ENCODE measurements at regions not wholly inside any gene's neighbourhood (a gene's known extent, or its start where the extent isn't known, plus 50 kb on each side); places are given as distances from the start of the nearest gene placed in this dataset.
"Not testable (repeated sequence)": the region's sequence is repeated elsewhere in the genome, so short reads cannot be mapped to it uniquely, and the experiment has no call there.

DNA sequence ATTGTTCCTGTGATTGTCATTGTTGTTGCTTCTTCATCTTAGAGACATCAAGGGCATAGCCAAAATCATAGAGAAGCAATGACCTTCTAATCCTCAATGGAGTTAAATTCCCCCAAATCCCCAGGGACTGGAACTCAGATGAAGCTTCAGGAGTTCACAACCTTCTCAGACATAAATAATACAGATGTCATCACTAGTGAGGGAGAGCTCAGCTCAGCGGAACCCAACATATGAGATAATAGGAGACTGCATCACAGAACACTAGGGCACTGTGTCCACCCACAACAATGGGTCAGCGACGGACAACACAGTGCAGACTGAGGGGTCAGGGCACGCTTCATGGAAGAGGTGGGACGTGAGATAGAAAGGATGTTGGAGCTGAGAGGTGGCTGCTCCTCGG is 1290.4 kb upstream of the TMEM132C start:
- H3K4me3 ChIP-seq (ENCODE audit: low read depth, low read length), result no peak overlapping the region
- TF ChIP-seq, protein P1, sequence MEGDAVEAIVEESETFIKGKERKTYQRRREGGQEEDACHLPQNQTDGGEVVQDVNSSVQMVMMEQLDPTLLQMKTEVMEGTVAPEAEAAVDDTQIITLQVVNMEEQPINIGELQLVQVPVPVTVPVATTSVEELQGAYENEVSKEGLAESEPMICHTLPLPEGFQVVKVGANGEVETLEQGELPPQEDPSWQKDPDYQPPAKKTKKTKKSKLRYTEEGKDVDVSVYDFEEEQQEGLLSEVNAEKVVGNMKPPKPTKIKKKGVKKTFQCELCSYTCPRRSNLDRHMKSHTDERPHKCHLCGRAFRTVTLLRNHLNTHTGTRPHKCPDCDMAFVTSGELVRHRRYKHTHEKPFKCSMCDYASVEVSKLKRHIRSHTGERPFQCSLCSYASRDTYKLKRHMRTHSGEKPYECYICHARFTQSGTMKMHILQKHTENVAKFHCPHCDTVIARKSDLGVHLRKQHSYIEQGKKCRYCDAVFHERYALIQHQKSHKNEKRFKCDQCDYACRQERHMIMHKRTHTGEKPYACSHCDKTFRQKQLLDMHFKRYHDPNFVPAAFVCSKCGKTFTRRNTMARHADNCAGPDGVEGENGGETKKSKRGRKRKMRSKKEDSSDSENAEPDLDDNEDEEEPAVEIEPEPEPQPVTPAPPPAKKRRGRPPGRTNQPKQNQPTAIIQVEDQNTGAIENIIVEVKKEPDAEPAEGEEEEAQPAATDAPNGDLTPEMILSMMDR (conservative IDR thresholded peaks at IDR 0.05; ENCODE audit: low read depth, low read length), result no peak
- DNase-seq (ENCODE audit: low read depth), result no peak

DNA sequence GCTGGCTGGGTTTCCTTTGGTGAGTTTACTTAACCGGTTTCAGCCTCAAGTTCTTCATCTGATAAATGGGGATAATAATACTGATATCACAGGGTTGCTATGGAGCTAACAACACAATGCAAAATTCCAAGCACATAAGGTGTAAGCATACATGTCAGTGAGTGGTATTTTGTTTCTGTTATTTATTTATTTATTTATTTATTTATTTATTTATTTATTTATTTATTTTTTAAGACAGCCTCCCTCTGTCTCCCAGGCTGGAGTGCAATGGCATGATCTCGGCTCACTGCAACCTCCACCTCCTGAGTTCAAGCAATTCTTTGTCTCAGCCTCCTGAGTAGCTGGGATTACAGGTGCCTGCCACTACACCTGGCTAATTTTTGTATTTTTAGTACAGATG is 1287.4 kb upstream of the TMEM132C start:
- not testable (repeated sequence) for H3K4me3 ChIP-seq (ENCODE audit: low read depth, low read length); DNase-seq (ENCODE audit: low read depth)

DNA sequence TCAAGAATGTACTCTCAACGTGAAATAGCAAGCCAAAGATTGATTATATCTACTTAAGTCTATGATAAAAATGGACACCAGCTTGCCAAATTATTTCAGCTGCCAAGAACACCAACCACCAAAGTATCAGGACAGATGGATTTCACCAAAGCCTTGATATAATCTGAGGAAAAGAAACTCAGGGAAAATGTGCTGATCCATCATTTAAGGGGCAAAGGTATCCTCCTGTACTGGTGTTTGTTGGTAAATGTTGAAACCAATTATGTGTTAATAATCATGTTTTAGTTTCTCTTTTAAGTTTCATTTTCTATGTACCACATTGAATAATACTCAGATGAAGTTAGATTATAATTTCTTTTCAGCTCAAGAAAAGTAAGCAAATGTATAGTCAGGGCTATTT is 1284.3 kb upstream of the TMEM132C start:
- H3K4me3 ChIP-seq (ENCODE audit: low read depth, low read length), result no peak overlapping the region
- DNase-seq (ENCODE audit: low read depth), result no peak
- TF ChIP-seq, protein P1 (conservative IDR thresholded peaks at IDR 0.05; ENCODE audit: low read depth, low read length), result no peak

DNA sequence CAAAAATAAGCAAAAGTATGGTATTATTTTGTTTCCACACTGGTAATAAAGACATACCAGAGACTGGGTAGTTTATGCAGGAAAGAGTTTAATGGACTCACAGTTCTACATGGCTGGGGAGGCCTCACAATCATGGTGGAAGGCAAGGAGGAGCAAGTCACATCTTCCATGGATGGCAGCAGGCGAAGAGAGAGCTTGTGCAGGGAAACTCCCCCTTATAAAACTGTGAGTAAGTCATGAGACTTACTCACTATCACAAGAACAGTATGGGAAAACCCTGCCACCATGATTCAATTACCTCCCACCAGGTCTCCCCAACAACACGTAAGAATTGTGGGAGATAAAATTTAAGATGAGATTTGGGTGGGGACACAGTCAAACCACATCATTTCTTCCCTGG is 1283.2 kb upstream of the TMEM132C start:
- not testable (repeated sequence) for DNase-seq (ENCODE audit: low read depth); H3K4me3 ChIP-seq (ENCODE audit: low read depth, low read length)

DNA sequence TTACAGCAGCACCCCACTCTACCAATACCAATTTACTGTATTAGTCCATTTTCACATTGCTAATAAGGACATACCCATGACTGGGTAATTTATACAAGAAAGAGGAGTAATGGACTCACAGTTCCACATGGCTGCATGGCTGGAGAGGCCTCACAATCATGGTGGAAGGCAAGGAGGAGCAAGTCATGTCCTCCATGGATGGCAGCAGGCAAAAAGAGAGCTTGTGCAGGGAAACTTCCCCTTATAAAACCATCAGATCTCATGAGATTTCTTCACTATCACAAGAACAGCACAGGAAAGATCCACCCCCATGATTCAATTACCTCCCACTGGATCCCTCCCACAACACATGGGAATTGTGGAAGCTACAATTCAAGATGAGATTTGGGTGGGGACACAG is 1281.3 kb upstream of the TMEM132C start:
- H3K4me3 ChIP-seq (ENCODE audit: low read depth, low read length); DNase-seq (ENCODE audit: low read depth): not testable (repeated sequence)

DNA sequence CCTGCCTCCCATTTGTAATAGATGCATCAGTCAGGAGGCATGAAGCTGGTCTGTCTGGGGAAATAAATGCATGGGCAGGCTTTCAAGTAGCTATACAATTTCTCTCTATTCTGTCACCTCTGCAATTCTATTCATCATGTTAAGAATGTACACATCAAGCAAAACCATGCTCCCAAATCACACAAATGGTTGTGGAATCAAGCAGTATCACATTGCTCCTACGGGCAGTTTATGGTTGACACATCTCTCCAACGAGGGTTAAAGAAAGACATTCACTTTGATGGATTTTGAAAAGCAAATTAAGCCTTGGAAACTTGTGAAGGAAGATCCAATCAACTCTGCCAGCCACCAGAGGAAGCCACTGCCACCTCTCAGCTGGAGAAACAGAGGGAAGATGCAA is 1277.4 kb upstream of the TMEM132C start:
- DNase-seq (ENCODE audit: low read depth), result no peak
- no peak overlapping the region for H3K4me3 ChIP-seq (ENCODE audit: low read depth, low read length)
- TF ChIP-seq, protein P1 (conservative IDR thresholded peaks at IDR 0.05; ENCODE audit: low read depth, low read length), result no peak

DNA sequence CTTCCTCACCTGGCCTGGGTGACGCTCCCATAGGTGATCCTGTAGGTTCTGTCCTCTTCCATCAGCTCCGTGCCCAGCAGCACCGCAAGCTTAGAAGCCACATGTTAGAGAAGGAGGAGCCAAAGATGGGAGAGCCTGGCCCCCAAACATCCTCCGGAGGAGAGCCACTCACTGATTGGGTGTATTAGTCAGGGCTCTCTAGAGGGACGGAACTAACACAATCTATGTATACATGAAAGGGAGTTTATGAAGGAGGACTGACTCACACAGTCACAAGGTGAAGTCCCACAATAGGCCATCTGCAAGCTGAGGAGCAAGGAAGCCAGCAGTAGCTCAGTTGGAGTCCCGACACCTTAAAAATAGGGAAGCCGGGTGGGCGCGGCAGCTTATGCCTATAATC is 1273.1 kb upstream of the TMEM132C start:
- TF ChIP-seq, protein P1 (conservative IDR thresholded peaks at IDR 0.05; ENCODE audit: low read depth, low read length), result no peak
- H3K4me3 ChIP-seq (ENCODE audit: low read depth, low read length), result no peak overlapping the region
- DNase-seq (ENCODE audit: low read depth), result no peak

DNA sequence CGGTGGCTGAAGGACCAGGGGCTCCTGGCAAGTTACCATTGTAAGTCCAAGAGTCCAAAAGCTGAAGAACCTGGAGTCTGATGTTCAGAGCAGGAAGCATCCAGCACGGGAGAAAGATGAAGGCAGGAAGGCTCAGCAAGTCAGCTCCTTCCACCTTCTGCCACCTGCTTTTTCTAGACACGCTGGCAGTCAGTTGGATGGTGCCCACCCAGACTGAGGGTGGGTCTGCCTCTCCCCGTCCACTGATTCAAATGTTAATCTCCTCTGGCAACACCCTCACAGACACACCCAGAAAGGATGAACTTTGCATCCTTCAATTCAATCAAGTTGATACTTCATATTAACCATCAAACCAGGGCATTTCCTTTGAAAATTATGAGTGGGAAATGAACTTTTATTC is 1272.4 kb upstream of the TMEM132C start:
- no peak overlapping the region for H3K4me3 ChIP-seq (ENCODE audit: low read depth, low read length)
- TF ChIP-seq, protein P1 (conservative IDR thresholded peaks at IDR 0.05; ENCODE audit: low read depth, low read length), result no peak
- no peak for DNase-seq (ENCODE audit: low read depth)

DNA sequence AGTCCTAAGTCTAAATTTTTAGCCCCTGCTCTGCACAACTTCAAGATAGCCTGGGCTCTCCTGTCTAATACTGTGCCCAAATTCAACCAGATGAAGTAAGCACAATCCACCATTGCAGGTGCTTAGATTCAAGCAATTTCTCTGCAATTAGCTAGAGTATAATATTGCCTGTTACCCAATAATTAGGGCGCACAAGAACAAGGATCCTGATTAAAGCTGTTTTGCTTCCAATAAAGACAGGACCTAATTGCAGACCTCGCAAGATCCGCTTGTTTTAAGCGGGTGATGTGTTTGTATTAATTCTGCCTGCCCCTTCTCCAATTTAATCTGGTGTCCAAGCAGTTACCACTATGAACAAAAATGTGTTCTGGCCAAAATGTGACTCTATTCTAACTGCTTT is 1268.9 kb upstream of the TMEM132C start:
- no peak for DNase-seq (ENCODE audit: low read depth)
- no peak overlapping the region for H3K4me3 ChIP-seq (ENCODE audit: low read depth, low read length)
- TF ChIP-seq, protein P1 (conservative IDR thresholded peaks at IDR 0.05; ENCODE audit: low read depth, low read length), result no peak
